HG02840 (cell line): ENCODE measurements at regions not wholly inside any gene's neighbourhood (a gene's known extent, or its start where the extent isn't known, plus 50 kb on each side); places are given as distances from the start of the nearest gene placed in this dataset.
"Not testable (repeated sequence)": the region's sequence is repeated elsewhere in the genome, so short reads cannot be mapped to it uniquely, and the experiment has no call there.

ENCODE experiments used
- ATAC-seq: cut with Tn5 transposase; IDR thresholded peaks from one replicate; pipeline ENCODE4 v1.9.1; 2021; ENCODE audit warnings: mild to moderate bottlenecking, moderate library complexity, moderate number of reproducible peaks; ENCODE audit not compliant: unreplicated experiment, low FRiP score

DNA sequence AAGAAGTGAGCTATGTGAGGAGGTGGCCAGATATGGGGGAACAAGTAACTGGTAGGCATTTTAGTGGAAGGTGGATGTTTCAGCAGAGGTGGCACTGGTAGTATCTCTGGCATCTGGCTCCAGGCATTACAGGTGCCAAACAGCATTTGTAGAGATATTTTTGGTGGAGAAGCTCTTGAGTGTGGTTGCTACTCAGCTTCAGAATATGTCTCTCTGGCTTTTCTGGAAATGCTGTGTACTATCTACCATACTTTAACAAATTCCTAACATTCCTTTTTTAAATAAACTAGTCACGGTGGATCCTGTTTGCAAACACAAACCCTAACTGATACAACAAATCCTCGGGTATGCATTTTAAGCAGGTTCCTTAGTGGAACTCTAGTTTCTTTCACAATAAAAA, 128.0 kb downstream of the BARX2 start:
- ATAC-seq, result no peak

DNA sequence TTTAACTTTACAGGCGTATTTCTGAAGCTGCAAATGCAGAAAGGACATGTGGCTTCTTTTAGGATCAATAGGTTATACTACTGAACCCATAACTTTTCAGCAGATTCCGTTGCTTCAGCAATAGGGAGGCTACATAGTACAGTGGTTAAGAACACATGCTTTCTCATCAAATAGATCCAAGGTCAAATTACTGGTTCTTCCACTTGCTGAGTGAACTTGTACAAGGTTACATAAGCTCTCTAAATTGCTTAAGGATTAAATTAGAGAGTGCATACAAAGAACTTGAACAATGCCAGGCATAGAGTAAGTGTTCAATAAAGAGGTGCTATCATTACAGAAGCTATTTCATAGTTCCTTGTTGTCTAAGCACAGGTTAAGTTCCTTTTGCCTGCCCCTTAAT, 129.6 kb downstream of the BARX2 start:
- no peak for ATAC-seq

DNA sequence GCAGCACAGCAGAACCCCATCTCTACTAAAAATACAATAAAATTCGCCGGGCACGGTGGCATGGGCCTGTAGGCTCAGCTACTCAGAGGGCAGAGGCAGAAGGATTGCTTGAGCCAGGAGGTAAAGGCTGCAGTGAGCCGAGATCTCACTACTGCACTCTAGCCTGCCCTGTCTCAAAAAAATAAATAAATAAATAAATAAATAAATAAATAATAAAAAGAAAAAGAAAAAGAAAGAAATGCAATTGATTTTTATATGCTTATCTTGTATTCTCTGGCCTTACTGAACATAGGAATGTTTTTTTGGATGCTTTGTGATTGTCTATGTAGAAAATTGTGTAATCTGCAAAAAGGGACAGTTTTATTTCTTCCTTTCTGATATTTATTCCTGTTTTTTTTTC, 132.5 kb downstream of the BARX2 start:
- no peak for ATAC-seq

DNA sequence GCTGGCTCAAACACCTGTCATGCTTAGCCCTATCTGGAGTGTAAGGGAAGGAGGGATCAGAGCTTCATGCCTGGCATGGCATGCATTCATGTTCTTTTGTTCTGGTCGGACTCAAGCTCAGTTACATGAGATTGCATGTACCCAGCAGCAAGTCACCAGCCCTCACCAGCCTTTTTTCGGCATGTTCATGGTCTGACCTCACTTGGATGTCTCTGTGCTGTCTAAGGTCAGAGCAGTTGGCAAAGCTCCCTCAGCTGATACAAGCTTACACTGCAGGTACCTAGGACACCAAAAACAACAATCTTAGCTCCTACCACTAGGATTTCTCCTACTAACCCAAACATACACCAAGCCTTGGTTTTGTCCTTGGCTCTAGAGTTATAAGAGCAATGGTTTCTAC, 152.6 kb downstream of the BARX2 start:
- ATAC-seq, result no peak

DNA sequence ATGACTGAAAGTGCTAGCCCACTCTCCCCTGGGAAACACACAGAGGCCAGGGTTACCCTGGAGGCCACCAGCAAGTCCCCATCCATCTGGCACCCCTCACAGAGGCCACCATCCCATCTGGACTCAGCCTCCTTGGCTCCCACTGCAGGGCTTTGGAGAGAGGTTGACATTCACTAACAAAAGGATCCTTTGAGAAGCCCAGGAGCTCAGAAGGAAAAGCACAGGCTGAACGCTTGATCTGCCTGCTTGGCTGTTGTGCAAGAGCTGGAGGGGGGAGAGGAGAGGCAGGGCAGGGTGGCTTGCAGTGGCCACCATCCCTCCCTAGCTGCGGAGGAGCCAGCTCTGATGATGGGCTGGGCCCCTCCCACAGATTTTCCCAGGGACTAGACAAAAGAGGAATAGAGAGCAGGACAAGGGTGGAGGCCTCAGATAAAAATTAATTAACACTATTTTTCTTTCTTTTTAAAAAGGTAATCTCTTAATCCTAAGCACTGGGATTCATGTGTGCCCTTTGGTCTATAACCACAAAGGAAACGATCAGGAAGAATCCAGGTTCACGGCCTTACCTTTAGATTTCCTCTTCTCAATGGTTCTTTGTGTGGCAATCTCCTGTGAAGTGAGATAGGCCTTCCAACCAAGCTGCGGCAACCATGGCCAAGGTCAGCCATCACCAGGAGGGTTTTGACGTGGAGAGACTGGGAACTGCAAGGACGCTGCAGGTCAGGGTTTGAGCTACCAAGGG, 154.7 kb downstream of the BARX2 start:
- no peak for ATAC-seq

DNA sequence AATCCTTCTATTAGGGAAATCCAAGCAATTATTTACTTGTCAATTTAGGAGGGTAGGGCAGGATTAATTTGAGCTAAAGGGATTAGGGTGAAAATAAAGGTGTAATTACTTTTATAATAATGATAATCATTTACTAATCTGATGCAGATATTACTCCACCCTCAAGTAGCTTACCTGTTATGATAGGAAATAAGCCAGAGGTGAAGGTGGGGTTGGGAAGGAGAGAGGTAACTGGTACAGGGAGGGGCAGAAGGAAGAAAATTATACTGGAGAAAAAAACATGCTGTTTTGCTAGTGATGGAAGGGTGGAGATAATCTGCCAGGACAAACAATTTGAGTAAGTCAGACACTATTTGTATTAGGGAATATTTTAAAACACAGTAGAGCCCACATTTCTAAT, 157.7 kb downstream of the BARX2 start:
- ATAC-seq, result no peak

DNA sequence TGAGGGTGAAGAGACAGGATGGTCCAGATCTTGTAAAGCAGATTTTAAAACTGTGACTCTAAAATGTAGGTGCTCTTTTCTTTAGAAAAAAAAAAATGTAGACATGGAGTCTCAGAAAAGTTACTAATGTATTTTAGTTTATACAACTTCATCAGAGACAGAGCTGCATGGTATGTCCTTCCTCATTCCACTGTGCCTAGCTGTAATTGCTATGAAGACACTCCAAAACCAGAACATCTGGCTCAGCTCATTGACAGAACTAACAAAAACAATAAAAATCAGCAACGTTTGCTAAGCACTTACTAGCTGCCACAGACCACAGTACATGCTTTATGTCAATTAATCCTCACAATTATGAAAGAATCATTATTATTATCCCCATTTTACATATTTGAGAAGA, 160.7 kb downstream of the BARX2 start:
- no peak for ATAC-seq

DNA sequence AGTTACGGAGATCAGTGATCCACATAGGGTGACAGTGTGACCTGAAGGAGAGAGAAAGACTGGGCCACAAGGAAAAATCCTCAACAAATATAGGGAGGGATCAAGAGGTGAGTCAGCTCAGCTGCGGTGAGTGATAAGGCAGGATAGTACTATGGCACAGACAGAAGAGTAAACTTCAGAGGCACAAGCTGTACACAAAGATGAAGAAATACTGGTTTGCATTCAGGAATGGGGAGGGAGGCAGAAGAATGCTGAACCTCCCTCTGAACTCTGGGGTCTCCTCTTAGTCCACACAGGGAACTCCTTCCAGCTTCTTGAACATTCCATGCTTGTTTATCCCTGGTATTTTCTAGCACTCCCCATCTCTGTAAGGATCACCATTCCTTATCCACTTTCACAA, 162.7 kb downstream of the BARX2 start:
- ATAC-seq, result no peak

DNA sequence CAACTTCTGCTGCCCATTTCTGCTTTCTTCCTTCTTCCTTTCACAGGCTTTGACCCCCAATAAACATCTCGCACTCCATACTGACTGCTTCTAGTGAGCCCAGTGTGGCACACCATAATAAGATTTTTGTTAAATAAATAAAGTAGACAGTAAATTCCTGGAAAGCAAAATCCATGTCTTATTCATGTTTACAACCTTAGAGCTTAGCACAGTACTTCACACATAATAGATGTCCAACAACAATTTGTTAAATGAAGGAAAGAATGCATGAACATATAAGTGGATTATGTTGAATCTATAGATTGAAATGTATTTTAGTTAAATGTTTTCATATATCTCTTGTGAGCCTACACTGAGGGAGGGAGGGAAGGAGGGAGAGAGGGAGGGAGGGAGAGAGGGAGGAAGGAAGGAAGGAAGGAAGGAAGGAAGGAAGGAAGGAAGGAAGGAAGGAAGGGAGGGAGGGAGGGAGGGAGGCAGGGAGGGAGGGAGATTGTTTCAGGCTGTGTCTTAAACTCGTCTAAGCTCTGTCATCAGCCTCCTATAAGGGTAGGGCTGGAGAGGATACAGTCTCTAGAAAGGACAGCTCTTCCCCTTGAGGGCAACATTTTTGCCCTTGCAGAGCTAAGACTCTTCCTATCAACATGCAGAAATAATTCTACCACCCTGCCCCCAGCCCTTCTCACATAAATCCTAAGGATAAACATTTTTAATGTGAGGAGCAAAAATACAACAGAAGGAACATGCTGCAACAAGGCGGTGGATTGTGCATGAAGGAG, 168.1 kb downstream of the BARX2 start:
- no peak for ATAC-seq

DNA sequence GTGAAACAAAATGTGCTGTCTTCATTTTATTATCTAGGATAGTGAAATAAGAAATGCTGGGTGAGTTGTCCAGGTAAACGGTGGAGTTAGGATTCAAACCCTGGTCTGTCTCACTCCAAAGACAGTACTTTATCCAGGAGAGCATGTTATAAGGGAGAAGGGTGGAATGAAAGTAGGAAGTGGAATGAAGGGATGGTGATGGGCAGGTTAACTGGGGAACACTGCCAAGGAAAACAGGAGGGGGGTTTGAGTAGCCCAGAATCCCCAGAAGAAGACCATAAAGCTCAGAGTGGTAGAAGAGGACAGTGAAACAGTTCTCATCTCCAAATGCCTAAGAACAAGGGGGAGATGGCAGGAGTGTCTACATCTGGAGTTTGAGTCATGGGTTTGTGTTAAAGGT, 169.0 kb downstream of the BARX2 start:
- no peak for ATAC-seq

DNA sequence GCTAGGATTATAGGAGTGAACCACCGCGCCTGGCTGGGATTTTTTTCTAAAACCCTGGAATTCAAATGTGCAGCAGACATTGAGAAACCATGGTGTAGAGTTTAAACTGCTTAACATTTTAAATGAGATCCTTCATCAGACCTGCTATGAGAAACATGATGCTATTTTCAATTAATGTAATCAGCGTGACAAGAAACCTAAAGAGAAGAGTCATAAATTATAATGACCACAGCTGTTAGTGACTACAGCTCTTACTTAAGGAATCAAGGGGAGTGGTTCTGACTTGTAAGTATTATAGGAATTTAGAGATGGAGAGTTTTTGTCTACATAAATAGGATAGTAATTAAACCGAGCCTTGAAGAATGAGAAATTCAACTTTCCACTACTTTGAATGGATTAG, 170.6 kb downstream of the BARX2 start:
- ATAC-seq, result no peak

DNA sequence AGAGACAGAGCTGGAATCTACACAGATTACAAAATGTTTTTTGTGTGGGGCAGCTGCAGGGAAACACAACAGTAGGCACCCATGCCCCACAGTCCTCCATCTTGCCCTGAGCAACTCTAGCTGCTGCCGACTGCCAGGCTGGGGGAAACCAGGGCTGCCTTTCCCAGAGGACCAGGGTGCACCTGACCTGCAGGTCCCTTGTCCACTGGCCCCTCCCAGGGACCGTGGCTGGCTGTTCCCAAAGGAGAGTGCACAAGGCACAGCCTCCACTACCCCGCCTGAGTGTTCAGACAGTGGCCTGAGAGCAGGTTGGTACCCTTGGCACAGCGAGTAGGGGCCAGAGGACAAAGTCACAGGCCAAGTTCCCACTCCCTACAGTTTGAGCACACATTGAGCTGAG, 181.8 kb downstream of the BARX2 start:
- ATAC-seq, result no peak

DNA sequence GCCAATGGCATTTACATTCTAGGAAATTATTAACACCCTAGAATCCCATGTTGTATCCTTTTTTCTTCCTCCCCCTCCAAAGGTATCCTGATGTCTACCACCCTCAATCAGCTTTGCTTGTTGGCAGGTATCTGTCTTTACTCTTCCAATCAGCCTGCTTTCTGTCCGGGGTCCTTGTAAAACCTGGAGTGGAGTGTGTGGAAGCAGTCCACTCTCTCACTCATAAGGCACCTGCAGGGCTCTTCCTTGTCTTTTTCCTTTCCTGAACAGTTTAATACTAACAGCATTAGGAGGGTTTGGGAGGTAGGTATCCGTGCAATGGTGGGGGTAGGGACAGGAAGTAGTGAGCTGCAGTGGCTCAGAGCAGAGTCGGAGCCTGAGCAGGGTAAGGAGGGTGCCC, 193.4 kb downstream of the BARX2 start:
- ATAC-seq, result no peak

DNA sequence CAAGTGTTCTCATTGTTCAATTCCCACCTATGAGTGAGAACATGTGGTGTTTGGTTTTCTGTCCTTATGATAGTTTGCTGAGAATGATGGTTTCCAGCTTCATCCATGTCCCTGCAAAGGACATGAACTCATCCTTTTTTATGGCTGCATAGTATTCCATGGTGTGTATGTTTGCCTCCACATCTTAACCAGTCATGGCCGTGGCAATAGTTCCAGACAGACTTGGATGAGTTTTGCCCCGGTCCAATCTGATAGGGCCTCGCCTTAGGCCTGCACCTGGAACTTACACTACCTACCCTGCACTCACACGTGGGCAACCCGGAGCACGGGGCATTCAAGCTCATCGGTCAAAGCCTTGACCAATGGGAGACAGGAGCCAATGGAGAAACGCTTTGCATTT, 197.0 kb downstream of the BARX2 start:
- not testable (repeated sequence) for ATAC-seq

DNA sequence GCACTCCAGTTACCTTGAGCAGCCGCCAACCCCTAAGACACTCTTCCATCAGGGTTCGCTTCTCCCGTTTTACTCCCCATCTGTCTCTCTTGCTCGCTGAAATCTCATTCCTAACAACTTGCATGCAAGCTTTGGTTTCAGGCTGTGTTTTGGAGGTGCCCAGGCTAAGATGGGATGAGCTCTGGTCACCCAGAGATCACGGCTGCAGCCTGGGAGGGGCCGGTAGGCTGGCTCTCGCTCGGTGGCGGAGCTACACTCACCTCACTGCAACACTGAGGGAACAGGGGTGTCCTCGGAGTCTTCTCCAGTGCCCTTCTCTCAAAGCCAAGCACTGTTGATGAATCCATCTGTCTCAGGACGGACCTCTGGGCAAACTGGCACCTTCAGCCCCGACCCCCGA, 197.5 kb downstream of the BARX2 start:
- ATAC-seq, result no peak

DNA sequence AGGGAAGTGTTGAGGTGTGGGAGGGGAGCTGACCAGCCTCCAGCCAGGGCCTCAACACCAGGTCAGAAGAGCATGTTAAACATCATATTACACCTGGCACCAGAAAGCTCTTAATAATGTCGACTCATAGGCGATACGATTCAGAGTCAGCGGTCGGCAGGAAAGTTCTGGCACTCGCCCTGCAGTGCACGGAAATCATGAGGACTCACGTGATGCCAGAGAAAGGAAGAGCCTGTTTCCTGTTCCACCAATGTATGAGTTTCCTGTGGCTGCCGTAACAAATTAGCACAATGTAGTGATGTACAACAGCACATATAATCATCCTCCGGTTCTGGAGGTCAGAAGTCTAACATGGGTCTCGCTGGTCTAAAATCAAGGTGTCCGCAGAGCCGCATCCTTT, 198.8 kb downstream of the BARX2 start:
- no peak for ATAC-seq

DNA sequence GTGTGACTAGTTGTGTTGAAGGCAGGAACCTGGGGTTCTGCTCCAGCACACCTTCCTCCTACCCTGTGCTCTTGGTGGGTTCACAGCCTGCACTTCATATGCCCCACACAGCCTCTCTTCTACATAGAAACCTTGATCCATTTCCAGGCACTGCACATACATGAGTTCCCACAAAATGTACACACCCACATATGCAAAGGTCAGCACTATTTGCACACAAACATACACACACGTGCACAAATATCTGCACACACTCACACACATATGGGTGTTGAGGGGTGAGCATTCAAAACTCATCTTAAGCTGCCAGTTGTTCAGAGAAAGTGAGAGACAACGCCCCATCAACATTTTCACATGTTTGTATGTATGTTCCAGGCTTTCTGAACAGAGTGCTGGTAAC, 201.0 kb downstream of the BARX2 start:
- ATAC-seq, result no peak

DNA sequence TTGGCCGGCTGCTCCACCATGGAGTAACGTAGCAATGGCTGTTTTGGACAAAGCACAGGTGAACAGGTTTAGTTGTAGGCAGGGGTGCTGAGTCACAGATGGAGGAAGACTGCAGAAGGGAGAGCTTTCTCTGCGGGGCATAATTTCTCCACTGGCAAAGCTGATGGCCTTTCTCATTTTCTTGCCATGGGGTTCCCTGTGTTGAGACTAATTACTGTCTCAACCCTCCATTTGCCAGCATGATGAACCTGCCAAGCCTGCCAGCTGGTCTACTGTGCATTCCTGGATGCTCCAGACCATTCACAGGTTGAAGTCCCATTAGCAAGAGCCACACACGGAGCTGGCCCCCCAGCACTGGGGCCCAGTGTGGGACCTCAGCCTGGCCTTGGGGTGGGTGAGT, 202.4 kb downstream of the BARX2 start:
- no peak for ATAC-seq

DNA sequence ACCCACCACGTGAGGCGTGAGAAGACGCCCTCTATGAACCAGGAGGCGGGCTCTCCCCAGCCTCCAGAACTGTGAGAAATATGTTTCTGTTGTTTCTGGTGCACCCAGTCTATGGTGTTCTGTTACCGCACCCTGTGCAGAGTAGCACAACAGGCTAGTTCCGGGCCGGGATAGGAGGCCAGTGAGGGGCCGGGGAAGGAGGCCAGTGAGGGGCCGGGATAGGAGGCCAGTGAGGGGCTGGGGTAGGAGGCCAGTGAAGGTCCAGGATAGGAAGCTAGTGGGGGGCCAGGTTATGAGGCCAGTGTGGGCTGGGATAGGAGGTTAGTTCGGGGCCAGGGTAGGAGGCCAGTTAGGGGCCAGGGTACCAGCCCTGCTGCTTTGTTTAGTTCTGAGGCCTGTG, 204.6 kb downstream of the BARX2 start:
- ATAC-seq, result no peak

DNA sequence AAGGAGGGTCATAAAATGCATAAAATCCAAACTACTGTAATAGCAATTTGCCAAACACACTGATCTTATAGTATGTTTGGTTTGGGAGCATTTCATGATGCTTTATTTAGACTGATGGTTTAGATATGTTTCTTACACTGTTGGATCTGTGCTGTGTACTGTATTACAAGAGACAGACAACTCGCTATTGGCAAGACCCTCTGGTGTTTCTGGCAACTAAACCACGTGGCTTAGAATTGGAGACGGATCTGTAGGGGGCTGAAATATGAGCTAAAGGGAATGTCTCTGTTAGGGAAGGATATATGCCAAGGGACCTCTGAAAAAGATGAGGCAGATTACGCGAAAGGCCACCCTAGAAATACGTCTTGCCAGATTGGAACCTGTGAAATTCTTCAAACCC, 208.7 kb downstream of the BARX2 start:
- ATAC-seq, result no peak

DNA sequence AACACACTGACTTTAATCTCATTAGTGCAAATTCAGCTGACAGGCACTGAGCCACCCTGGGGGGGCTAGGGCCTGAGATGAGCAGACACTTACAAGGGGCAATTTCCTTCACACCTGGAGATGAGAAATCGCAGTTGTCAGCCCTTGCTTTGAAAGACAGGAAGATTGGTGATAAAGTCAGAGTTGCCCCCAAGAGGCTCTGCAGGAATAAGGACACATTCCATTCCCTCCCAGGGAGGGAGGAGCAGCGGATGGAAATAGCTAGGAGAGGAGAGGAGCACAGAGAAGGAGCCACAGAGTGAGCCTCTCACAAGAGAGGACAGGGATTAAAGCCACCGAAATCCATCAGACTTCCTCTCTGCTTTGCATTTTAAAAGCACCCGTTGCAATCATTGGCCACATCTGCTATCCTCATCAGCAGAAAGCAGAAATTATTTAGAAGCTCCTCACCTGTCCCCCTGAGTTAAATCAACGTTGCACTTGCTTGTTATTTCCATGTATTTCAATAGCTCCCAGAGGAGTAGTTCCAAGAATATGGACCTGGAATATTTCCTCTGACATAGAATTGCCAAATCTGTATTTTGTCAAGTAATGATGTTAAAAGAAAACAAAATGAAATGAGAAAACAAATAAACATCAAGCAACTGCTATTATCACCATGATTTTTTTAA, 213.7 kb downstream of the BARX2 start:
- ATAC-seq, result no peak
